ENCODE measurements at regions not wholly inside any gene's neighbourhood (a gene's known extent, or its start where the extent isn't known, plus 50 kb on each side); places are given as distances from the start of the nearest gene placed in this dataset.

DNA sequence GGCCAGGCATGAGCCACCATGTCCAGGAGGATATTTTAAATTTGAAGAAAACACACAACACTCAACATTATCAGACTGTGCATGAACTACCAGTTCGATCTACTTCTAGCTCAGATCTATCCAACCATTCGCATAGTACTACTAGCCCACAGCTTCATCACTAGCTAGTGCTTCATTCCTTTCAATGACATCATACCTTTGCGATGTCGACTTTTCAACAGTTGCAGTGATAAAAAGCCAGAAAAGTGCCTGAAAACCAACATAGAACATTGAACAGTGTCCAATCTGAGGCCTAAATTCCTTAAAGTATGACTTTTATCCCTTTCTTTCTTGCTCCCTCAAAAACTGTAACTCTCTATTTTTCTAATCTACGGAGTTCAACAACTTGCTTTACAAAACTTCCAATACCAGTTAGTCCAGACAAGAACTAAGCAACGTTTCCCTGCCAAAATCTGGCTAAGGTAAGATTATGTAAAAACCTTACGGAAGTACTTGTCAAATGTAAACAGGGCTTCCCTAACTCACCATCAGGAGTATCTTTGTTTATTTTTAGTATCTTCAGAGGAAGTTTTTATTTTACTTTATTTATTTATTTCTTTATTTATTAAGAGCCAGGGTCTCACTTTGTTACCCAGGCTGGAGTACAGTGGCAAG is 434.0 kb upstream of the JARID2 start:
- DNase-seq (ENCODE audit: low read depth): peak; percentile 81
- H3K4me3 ChIP-seq (ENCODE audit: control insufficient read depth, low read depth, low read length): no peak overlapping the region
- TF ChIP-seq, protein P1, sequence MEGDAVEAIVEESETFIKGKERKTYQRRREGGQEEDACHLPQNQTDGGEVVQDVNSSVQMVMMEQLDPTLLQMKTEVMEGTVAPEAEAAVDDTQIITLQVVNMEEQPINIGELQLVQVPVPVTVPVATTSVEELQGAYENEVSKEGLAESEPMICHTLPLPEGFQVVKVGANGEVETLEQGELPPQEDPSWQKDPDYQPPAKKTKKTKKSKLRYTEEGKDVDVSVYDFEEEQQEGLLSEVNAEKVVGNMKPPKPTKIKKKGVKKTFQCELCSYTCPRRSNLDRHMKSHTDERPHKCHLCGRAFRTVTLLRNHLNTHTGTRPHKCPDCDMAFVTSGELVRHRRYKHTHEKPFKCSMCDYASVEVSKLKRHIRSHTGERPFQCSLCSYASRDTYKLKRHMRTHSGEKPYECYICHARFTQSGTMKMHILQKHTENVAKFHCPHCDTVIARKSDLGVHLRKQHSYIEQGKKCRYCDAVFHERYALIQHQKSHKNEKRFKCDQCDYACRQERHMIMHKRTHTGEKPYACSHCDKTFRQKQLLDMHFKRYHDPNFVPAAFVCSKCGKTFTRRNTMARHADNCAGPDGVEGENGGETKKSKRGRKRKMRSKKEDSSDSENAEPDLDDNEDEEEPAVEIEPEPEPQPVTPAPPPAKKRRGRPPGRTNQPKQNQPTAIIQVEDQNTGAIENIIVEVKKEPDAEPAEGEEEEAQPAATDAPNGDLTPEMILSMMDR (conservative IDR thresholded peaks at IDR 0.05; ENCODE audit: control insufficient read depth, insufficient read depth, low read depth, low read length): no peak

DNA sequence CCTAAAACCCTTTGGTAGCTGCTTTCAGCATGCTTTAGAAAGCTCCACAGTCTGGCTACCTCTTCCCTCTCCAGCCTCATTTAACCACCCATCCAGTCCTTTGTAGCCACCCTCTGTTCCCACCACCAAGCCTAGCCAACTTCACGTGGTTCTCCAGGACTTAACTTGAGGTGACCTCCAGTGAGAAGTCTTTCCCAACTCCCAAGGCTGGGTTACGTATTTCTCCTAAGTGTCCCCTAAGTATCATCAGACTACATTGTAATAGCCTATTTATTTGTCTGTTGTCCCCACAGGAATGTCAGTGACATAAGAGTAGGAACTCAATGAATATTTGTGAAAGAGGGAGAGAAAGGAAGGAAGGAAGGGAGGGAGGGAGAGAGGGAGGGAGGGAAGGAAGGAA is 431.9 kb upstream of the JARID2 start:
- DNase-seq (ENCODE audit: low read depth): no peak
- no peak overlapping the region for H3K4me3 ChIP-seq (ENCODE audit: control insufficient read depth, low read depth, low read length)
- TF ChIP-seq, protein P1 (conservative IDR thresholded peaks at IDR 0.05; ENCODE audit: control insufficient read depth, insufficient read depth, low read depth, low read length): no peak

DNA sequence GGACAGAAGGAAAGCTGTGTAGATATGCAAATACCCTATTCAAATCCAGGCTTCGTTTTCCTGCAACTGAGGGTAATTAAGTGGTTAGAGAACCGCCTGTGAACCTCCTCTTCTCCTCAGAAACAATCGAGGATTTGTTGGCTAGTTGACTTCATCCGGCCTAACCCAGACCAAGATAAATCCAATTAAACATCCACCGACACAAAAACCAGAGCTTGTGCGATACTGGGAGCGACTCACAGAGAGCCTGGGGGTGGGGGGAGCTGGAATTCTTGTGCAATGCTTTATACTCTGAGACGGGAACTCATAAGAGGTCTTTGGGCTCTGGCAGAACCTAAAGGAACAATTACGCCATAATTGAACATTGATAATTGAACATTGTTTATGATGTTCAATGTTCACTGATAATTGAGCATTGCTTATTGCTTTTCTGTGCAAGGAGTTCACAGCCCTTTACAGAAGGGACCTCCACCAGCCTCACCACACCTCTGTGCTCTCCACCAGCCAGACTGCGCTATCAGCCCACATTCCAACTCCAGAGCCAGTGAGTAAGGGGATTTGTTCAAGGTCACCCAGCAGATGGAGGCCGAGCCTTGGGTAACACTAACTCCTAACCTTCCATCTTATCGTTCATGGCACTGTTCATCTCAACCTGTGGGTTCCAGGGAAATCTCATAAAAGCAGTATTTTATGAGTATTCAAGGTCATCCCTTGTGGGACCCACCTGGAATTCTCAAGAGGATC is 429.6 kb upstream of the JARID2 start:
- H3K4me3 ChIP-seq (ENCODE audit: control insufficient read depth, low read depth, low read length): no peak overlapping the region
- DNase-seq (ENCODE audit: low read depth): peak; percentile 48
- TF ChIP-seq, protein P1 (conservative IDR thresholded peaks at IDR 0.05; ENCODE audit: control insufficient read depth, insufficient read depth, low read depth, low read length): no peak

DNA sequence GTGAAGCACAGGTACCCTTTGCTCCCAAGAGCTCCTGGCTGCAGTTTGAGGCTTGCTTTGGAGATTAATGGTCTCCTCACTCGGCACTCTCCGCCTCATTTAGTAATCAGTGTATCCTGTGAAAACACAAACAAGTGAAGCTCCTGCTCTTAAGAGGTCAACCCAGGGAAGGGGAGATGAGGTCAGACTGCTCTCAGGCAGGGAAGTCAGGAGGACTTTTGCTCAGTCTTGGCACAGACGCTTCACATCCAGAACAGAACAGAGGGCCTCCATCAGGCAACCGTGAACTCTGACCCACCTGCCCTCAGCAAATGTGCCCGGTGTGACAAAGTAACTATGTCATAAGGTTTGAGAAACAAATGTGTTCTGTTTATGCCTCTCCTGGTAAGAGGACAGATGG is 428.8 kb upstream of the JARID2 start:
- TF ChIP-seq, protein P1 (conservative IDR thresholded peaks at IDR 0.05; ENCODE audit: control insufficient read depth, insufficient read depth, low read depth, low read length): no peak
- no peak overlapping the region for H3K4me3 ChIP-seq (ENCODE audit: control insufficient read depth, low read depth, low read length)
- no peak for DNase-seq (ENCODE audit: low read depth)

DNA sequence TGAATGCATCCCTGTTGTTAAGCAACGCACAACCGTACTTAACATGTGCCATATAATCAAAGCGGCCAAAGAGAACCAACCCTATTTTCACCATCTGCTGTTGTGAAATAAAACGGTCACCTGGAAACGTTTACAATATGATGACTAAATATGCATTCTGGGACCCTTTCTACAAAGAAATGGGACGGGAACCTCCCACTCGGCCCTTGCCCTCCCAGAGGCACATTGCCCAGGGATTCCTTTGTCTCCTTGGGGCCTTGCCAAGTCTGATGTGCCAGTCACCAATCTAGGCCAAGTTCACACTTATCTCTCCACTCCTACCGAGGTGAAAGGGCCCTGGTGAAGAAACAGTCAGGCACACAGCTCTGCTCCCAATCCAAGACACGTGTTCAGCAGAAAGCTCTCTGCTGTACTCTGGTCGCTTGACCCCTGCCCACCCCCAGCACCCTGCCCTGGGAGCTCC is 427.4 kb upstream of the JARID2 start:
- TF ChIP-seq, protein P1 (conservative IDR thresholded peaks at IDR 0.05; ENCODE audit: control insufficient read depth, insufficient read depth, low read depth, low read length): no peak
- DNase-seq (ENCODE audit: low read depth): peak; percentile 51
- no peak overlapping the region for H3K4me3 ChIP-seq (ENCODE audit: control insufficient read depth, low read depth, low read length)

DNA sequence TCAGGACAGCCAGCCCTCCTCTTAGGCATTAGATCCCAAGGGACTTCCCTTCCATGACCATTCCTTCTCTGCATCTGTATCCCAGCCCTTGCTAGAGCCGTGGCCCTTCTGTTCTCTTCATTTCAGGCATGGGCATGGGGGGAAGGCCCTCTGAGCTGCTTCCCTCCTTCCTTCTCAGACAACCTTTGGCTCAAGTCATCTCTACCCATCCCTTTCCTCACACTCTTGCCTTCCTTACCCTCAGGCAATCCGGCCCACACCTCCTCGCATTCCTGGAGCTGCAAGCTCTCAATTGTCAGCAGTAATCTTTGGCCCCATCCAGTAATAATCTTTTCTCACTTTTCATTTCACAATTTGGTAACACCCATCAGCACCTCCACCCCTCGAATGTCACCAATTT is 426.9 kb upstream of the JARID2 start:
- no peak overlapping the region for H3K4me3 ChIP-seq (ENCODE audit: control insufficient read depth, low read depth, low read length)
- TF ChIP-seq, protein P1 (conservative IDR thresholded peaks at IDR 0.05; ENCODE audit: control insufficient read depth, insufficient read depth, low read depth, low read length): no peak
- no peak for DNase-seq (ENCODE audit: low read depth)

Data from fibroblast of mammary gland (primary cell).